ENCODE measurements at regions not wholly inside any gene's neighbourhood (a gene's known extent, or its start where the extent isn't known, plus 50 kb on each side); places are given as distances from the start of the nearest gene placed in this dataset.

DNA sequence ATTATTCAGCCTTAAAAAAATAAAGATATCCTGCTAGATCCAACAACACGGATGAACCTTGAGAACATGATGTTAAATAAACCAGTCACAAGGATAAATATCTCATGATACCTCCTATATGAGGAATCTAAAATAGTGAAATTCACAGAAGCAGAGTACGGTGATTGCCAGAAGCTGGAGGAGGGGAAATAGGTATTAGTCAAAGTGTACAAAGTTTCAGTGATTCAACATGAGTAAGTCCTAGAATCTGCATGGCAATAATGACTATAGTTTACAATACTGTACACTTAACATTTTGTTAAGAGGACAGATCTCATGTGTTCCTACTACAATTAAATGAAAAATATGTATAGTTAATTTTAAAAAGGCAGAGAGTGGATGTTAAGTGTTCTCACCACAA, 206.6 kb upstream of the SLC10A2 start:
- 60% methylated on average over 2 of the region's 2 CpGs for WGBS (ENCODE audit: low lambda C conversion rate, missing lambda C conversion rate)
- Histone ChIP-seq H3K4me1 (ENCODE audit: insufficient read depth) (no peaks in the 10 kb centered on the region), H3K27ac (no peak overlapping the region), H3K9me2 (replicated peaks; ENCODE audit: insufficient read depth) (no peaks in the 10 kb centered on the region), H3K9me3 (ENCODE audit: low read depth) (no peaks in the 10 kb centered on the region), H3K4me2 (no peak overlapping the region), H3K36me3 (replicated peaks; ENCODE audit: insufficient read depth, low read depth) (no peaks in the 10 kb centered on the region), H2AFZ (no peak overlapping the region), H3K27me3 (no peaks in the 10 kb centered on the region), H3K4me3 (no peak overlapping the region), H4K20me1 (ENCODE audit: insufficient read depth, poor library complexity, severe bottlenecking) (no peaks in the 10 kb centered on the region), H3K79me2 (no peaks in the 10 kb centered on the region)
- TF ChIP-seq, protein P1, sequence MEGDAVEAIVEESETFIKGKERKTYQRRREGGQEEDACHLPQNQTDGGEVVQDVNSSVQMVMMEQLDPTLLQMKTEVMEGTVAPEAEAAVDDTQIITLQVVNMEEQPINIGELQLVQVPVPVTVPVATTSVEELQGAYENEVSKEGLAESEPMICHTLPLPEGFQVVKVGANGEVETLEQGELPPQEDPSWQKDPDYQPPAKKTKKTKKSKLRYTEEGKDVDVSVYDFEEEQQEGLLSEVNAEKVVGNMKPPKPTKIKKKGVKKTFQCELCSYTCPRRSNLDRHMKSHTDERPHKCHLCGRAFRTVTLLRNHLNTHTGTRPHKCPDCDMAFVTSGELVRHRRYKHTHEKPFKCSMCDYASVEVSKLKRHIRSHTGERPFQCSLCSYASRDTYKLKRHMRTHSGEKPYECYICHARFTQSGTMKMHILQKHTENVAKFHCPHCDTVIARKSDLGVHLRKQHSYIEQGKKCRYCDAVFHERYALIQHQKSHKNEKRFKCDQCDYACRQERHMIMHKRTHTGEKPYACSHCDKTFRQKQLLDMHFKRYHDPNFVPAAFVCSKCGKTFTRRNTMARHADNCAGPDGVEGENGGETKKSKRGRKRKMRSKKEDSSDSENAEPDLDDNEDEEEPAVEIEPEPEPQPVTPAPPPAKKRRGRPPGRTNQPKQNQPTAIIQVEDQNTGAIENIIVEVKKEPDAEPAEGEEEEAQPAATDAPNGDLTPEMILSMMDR (IDR thresholded peaks at IDR 0.05; ENCODE audit: poor library complexity), result no peak
- TF ChIP-seq EZH2 (IDR thresholded peaks at IDR 0.05; ENCODE audit: borderline replicate concordance) (no peak), EZH2phosphoT487 (IDR thresholded peaks at IDR 0.05; ENCODE audit: low read depth, severe bottlenecking, unreplicated experiment) (no peak)
- no peak for DNase-seq (ENCODE audit: low spot score)

DNA sequence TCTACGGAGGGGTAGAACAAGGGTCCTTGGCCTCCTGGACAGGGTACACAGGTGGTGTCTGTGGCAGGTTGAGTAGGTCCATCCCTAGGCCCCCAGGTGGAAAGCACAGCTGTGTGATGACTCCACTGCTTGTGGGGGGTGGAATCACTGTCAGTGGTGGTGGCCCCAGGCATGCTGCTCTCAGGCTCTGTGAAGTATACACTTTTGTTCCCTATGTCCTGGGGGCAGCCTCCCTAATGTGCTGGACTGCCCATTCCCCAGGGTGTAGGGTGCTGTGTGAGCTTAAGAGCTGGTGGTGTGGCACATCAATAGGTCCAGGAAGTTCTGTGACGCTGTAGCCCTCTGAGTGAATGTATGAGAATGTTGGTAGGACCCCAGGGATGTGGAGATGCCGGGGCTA, 197.2 kb upstream of the SLC10A2 start:
- no peak overlapping the region for H3K27ac ChIP-seq
- 84% methylated on average over 3 of the region's 3 CpGs for WGBS (ENCODE audit: low lambda C conversion rate, missing lambda C conversion rate)
- H3K9me2 ChIP-seq (replicated peaks; ENCODE audit: insufficient read depth), result no peaks in the 10 kb centered on the region
- no peak for TF ChIP-seq EZH2phosphoT487 (IDR thresholded peaks at IDR 0.05; ENCODE audit: low read depth, severe bottlenecking, unreplicated experiment)
- no peaks in the 10 kb centered on the region for H3K4me1 ChIP-seq (ENCODE audit: insufficient read depth)
- no peak overlapping the region for H2AFZ ChIP-seq
- no peaks in the 10 kb centered on the region for H4K20me1 ChIP-seq (ENCODE audit: insufficient read depth, poor library complexity, severe bottlenecking)
- H3K9me3 ChIP-seq (ENCODE audit: low read depth), result no peaks in the 10 kb centered on the region
- H3K27me3 ChIP-seq, result no peaks in the 10 kb centered on the region
- H3K79me2 ChIP-seq, result no peaks in the 10 kb centered on the region
- DNase-seq (ENCODE audit: low spot score), result no peak
- no peak overlapping the region for H3K4me3 ChIP-seq
- no peak overlapping the region for H3K4me2 ChIP-seq
- H3K36me3 ChIP-seq (replicated peaks; ENCODE audit: insufficient read depth, low read depth), result no peaks in the 10 kb centered on the region

DNA sequence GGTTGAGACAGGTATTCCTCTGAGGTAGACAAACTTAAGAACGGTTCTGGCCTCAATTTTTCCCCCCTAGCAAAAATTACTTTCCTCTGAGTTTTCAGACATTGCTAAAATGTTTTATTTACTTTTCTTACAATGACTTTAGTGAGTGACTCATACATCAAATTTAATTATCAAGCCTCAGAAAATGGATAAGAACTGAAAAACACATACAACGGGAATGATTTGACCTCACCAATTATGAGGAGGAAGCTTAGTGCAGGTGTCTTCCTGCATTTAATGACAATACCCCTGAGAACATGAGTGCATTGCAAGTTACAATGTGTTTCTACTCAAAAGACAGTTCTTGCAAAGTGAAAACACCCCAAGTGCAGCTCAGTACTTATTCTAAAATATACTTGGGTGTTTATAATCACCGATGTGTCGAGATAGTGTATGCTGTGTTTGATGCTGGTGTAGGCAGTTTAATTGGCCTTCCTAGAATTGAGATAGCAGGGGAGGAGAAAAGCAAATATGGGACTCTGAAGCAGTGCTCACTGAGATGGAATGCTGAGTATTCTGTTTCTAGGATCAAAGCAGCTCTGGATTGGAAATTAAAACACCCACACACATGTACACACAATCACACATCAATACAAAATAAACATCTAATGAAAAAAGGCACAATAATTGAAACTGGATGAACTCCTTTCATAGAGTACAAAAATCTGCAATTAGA, 189.5 kb upstream of the SLC10A2 start:
- 57% methylated on average over 4 of the region's 4 CpGs for WGBS (ENCODE audit: low lambda C conversion rate, missing lambda C conversion rate)
- Histone ChIP-seq H3K4me3 (no peak overlapping the region), H3K4me1 (ENCODE audit: insufficient read depth) (no peaks in the 10 kb centered on the region), H3K36me3 (replicated peaks; ENCODE audit: insufficient read depth, low read depth) (no peaks in the 10 kb centered on the region), H4K20me1 (ENCODE audit: insufficient read depth, poor library complexity, severe bottlenecking) (no peaks in the 10 kb centered on the region), H2AFZ (no peak overlapping the region), H3K9me2 (replicated peaks; ENCODE audit: insufficient read depth) (no peaks in the 10 kb centered on the region), H3K9me3 (ENCODE audit: low read depth) (no peaks in the 10 kb centered on the region), H3K27ac (no peak overlapping the region), H3K27me3 (no peaks in the 10 kb centered on the region), H3K79me2 (no peaks in the 10 kb centered on the region), H3K4me2 (no peak overlapping the region)
- TF ChIP-seq EZH2 (IDR thresholded peaks at IDR 0.05; ENCODE audit: borderline replicate concordance) (no peak), EZH2phosphoT487 (IDR thresholded peaks at IDR 0.05; ENCODE audit: low read depth, severe bottlenecking, unreplicated experiment) (no peak)
- TF ChIP-seq, protein P1 (IDR thresholded peaks at IDR 0.05; ENCODE audit: poor library complexity), result no peak
- no peak for DNase-seq (ENCODE audit: low spot score)

DNA sequence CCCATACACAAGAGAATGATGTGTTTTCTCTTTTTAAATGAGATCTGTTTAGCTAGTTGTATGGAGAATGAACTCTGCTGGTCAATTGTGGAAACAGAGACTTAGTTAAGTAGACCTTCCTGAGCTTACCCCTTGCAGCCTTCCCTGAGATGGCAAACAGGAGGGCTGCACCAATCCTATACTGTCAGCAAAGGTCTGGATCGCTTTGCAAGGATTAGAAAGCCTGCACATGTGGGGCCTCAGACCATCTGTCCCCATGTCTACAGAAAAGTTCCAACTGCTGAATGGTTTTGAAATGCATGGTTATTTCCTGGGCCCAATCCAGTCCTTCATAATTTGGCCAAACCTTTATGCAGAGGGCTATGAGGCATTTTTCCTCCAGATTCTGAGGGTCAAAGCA, 183.9 kb upstream of the SLC10A2 start:
- H3K36me3 ChIP-seq (replicated peaks; ENCODE audit: insufficient read depth, low read depth), result no peaks in the 10 kb centered on the region
- TF ChIP-seq EZH2 (IDR thresholded peaks at IDR 0.05; ENCODE audit: borderline replicate concordance) (no peak), EZH2phosphoT487 (IDR thresholded peaks at IDR 0.05; ENCODE audit: low read depth, severe bottlenecking, unreplicated experiment) (no peak)
- TF ChIP-seq, protein P1 (IDR thresholded peaks at IDR 0.05; ENCODE audit: poor library complexity), result no peak
- 100% methylated on average over 1 of the region's 1 CpG for WGBS (ENCODE audit: low lambda C conversion rate, missing lambda C conversion rate)
- H3K4me3 ChIP-seq, result no peak overlapping the region
- H3K4me2 ChIP-seq, result no peak overlapping the region
- no peaks in the 10 kb centered on the region for H3K9me3 ChIP-seq (ENCODE audit: low read depth)
- H4K20me1 ChIP-seq (ENCODE audit: insufficient read depth, poor library complexity, severe bottlenecking), result no peaks in the 10 kb centered on the region
- no peak overlapping the region for H3K27ac ChIP-seq
- no peak overlapping the region for H2AFZ ChIP-seq
- H3K27me3 ChIP-seq, result no peaks in the 10 kb centered on the region
- no peaks in the 10 kb centered on the region for H3K9me2 ChIP-seq (replicated peaks; ENCODE audit: insufficient read depth)
- no peak for DNase-seq (ENCODE audit: low spot score)
- H3K4me1 ChIP-seq (ENCODE audit: insufficient read depth), result no peaks in the 10 kb centered on the region
- no peaks in the 10 kb centered on the region for H3K79me2 ChIP-seq

Data from hepatocyte (in vitro differentiated cells).